GM10266 (cell line): ENCODE measurements at regions not wholly inside any gene's neighbourhood (a gene's known extent, or its start where the extent isn't known, plus 50 kb on each side); places are given as distances from the start of the nearest gene placed in this dataset.

Experiments
- DNase-seq: peaks from one replicate; pipeline ENCODE4 v3.0.0; 2012; ENCODE audit errors: extremely low spot score
- CTCF ChIP-seq: IDR thresholded peaks from 2 replicates; pipeline ENCODE4 v1.5.1; 2012; ENCODE audit warnings: mild to moderate bottlenecking, low read depth; ENCODE audit not compliant: control insufficient read depth, insufficient read depth; ENCODE audit errors: missing control alignments

- DNase-seq = no peak
- TF ChIP-seq CTCF = no peak
Observed at GRCh38 chr17:69728816-69729215, 314.3 kb downstream of the MAP2K6 start.

GRCh38 chr17:69729944-69730343 lies 315.4 kb downstream of the MAP2K6 start:
- no peak for TF ChIP-seq CTCF
- DNase-seq = no peak

GRCh38 chr17:69732272-69732918 lies 317.9 kb downstream of the MAP2K6 start:
- no peak for DNase-seq
- TF ChIP-seq CTCF = no peak

- no peak for TF ChIP-seq CTCF
- DNase-seq = no peak
Observed at GRCh38 chr17:69733171-69734012, 318.9 kb downstream of the MAP2K6 start.

GRCh38 chr17:69734656-69735055 lies 320.2 kb downstream of the MAP2K6 start:
- no peak for TF ChIP-seq CTCF
- no peak for DNase-seq

- no peak for DNase-seq
- no peak for TF ChIP-seq CTCF
Observed at GRCh38 chr17:69735285-69735684, 320.8 kb downstream of the MAP2K6 start.

- no peak for DNase-seq
- TF ChIP-seq CTCF = no peak
Observed at GRCh38 chr17:69743091-69743490, 328.6 kb downstream of the MAP2K6 start.
